B cell (primary cell): ENCODE measurements at regions not wholly inside any gene's neighbourhood (a gene's known extent, or its start where the extent isn't known, plus 50 kb on each side); places are given as distances from the start of the nearest gene placed in this dataset.

ENCODE experiments used
- EZH2 ChIP-seq: IDR thresholded peaks from 2 replicates; pipeline ENCODE4 v1.6.1; 2012; ENCODE audit warnings: borderline replicate concordance, low read depth, mild to moderate bottlenecking, moderate library complexity, low read length; ENCODE audit not compliant: insufficient read depth, poor library complexity, severe bottlenecking
- TF ChIP-seq, protein P1 (sequence below): fragments of 200-600 bp; IDR thresholded peaks from one replicate; pipeline ENCODE4 v1.8.0; 2022; ENCODE audit warnings: antibody characterized with exemption, mild to moderate bottlenecking

DNA sequence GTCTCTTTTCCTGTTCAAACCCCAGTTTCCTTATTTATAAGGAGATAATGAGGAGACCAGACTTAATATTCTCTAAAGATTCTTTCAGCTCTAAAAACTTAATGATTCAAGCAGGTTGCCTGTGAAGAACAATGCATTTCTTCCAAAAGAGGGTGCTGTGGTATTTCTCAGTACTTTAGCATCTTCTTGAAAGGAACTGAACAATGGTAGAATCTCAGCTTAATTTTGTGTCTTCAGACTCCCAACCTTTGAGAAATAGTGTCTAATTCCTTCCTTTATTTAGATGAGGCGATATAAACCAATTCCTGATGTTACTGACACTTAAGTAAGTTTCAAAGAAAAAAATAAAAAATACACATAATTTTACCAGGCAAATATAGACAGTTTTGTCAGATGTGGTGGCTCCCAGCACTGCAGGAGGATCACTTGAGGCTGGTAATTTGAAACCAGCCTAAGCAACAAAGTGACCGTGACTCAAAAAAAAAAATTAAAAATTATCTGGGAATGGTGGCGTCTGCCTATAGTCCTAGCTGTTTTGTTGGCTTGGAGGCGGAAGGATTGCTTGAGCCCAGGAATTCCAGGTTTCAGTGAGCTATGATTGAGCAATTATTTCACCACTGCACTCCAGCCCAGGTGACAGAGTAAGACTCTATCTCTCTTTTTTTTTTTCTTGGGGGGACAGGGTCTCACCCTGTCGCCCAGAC is 76.9 kb upstream of the PSMA6 start:
- TF ChIP-seq, protein P1, sequence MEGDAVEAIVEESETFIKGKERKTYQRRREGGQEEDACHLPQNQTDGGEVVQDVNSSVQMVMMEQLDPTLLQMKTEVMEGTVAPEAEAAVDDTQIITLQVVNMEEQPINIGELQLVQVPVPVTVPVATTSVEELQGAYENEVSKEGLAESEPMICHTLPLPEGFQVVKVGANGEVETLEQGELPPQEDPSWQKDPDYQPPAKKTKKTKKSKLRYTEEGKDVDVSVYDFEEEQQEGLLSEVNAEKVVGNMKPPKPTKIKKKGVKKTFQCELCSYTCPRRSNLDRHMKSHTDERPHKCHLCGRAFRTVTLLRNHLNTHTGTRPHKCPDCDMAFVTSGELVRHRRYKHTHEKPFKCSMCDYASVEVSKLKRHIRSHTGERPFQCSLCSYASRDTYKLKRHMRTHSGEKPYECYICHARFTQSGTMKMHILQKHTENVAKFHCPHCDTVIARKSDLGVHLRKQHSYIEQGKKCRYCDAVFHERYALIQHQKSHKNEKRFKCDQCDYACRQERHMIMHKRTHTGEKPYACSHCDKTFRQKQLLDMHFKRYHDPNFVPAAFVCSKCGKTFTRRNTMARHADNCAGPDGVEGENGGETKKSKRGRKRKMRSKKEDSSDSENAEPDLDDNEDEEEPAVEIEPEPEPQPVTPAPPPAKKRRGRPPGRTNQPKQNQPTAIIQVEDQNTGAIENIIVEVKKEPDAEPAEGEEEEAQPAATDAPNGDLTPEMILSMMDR = peak; percentile 12
- no peak for TF ChIP-seq EZH2
